Testis (tissue), 2 donors: ENCODE measurements at regions not wholly inside any gene's neighbourhood (a gene's known extent, or its start where the extent isn't known, plus 50 kb on each side); places are given as distances from the start of the nearest gene placed in this dataset.

ENCODE experiments used
- POLR2A ChIP-seq: fragments of 450-650 bp; IDR thresholded peaks from one replicate; pipeline ENCODE4 v1.6.1; 2017; ENCODE audit warnings: antibody characterized with exemption, mild to moderate bottlenecking, moderate library complexity
- TF ChIP-seq, protein P1 (sequence below), 3 experiments: fragments of 450-650 bp in 2 of 3; fragments of 200-600 bp in 1 of 3; sonication (generic) in 1 of 3; IDR thresholded peaks; one replicate each; pipeline ENCODE4 v1.5.1; 2016 to 2019; ENCODE audit warnings: antibody characterized with exemption in 3 of 3, mild to moderate bottlenecking in 2 of 3, moderate library complexity in 1 of 3

DNA sequence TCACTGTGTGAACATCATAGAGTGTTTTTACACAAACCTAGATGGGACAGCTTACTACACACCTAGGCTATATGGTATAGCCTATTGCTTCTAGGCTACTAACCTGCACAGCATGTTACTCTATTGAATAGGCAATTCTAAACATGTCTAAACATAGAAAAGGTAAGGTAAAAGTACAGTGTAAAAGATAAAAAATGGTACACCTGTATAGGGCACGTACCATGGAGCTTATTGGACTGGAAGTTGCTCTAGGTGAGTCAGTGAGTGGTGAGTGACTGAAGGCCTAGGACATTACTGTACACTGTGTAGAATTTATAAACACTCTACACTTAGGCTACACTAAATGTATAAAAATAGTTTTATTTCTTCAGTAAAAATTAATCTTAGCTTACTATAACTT lies 182.0 kb upstream of the THSD7A start:
- TF ChIP-seq, protein P1, sequence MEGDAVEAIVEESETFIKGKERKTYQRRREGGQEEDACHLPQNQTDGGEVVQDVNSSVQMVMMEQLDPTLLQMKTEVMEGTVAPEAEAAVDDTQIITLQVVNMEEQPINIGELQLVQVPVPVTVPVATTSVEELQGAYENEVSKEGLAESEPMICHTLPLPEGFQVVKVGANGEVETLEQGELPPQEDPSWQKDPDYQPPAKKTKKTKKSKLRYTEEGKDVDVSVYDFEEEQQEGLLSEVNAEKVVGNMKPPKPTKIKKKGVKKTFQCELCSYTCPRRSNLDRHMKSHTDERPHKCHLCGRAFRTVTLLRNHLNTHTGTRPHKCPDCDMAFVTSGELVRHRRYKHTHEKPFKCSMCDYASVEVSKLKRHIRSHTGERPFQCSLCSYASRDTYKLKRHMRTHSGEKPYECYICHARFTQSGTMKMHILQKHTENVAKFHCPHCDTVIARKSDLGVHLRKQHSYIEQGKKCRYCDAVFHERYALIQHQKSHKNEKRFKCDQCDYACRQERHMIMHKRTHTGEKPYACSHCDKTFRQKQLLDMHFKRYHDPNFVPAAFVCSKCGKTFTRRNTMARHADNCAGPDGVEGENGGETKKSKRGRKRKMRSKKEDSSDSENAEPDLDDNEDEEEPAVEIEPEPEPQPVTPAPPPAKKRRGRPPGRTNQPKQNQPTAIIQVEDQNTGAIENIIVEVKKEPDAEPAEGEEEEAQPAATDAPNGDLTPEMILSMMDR (IDR thresholded peaks at IDR 0.05), result no peak
- TF ChIP-seq POLR2A, result no peak
